NOMO-1 treated with dmso at 0.1 percent for 144 hours (cell line): ENCODE measurements at regions not wholly inside any gene's neighbourhood (a gene's known extent, or its start where the extent isn't known, plus 50 kb on each side); places are given as distances from the start of the nearest gene placed in this dataset.

Experiments used
- DNase-seq: peaks from one replicate; lab custom pipeline; 2025; ENCODE audit not compliant: unreplicated experiment; lab: John Stamatoyannopoulos, UW

- DNase-seq, result no peak
Observed at GRCh38 chr11:121699801-121700200, 247.0 kb upstream of the SORL1-AS1 start.

GRCh38 chr11:121696931-121697670, 244.3 kb upstream of the SORL1-AS1 start:
- no peak for DNase-seq

GRCh38 chr11:121696177-121696871, 243.6 kb upstream of the SORL1-AS1 start:
- DNase-seq, result no peak

- DNase-seq, result no peak
Observed at GRCh38 chr11:121692236-121692635, 239.5 kb upstream of the SORL1-AS1 start.

GRCh38 chr11:121688860-121689614, 236.3 kb upstream of the SORL1-AS1 start:
- no peak for DNase-seq

DNA sequence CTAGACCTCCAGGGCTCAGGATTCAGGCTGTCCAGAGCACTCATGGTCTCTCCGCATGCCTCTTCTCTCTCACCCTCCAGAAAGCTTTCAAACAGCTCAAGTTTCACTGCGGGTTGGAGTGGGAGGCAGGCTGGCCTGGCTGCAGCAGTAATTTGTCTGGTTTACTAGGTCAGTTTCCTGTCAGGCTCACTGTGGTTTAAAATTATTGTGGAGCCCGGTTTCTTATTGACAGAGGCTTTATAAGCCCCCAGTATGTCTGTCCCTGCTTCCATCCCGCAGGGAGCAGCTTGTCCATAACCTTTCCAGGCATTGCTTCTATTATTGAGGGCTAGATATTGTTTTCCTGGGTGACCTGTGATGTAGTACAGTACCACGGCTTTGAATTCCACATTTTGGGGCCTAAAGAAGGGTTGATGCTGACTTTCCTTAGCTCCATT, 235.3 kb upstream of the SORL1-AS1 start:
- no peak for DNase-seq

GRCh38 chr11:121683791-121684190, 231.0 kb upstream of the SORL1-AS1 start:
- no peak for DNase-seq
